ELF-1 (cell line): ENCODE measurements at regions not wholly inside any gene's neighbourhood (a gene's known extent, or its start where the extent isn't known, plus 50 kb on each side); places are given as distances from the start of the nearest gene placed in this dataset.
A peak's percentile ranks its signal among the peaks of the same experiment; 100 is the strongest.
"Not testable (repeated sequence)": the region's sequence is repeated elsewhere in the genome, so short reads cannot be mapped to it uniquely, and the experiment has no call there.

ENCODE experiments used
- DNase-seq: peaks from one replicate; pipeline ENCODE4 v3.0.0-alpha.2; 2016; ENCODE audit warnings: low read depth, low spot score

DNA sequence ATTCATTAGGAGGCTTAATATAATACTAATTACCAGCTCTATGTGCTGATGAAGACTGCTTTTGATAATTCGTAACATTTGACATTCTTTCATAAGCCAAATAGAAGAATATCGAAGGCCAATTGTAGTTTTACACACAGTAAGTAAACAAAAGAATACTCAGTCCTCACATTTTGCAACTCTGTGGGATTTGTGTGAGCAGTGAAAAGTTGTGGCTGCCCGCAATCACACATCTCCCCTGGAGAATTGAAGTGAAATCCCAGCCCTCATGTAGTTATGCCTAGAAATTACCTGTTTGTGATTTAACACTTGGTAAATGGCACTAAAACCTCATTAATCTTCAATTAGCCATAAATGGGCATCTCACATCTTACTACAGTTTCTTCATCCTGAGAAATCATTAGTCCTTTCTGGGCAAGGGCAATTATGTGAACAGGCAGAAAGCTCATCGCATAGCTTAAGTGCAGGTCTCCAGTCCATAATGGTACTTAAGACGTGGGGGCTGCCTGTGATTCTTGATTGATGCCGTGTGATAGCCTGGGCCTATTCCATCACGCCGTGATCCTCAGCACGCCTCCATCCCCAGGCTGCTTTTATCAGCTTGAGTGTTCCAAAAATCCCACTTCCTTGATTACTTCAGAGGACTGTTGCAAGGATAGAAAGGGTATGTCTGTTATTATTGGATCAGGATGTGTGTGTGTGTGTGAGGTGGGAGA, 97.9 kb upstream of the METTL14 start:
- DNase-seq = no peak

DNA sequence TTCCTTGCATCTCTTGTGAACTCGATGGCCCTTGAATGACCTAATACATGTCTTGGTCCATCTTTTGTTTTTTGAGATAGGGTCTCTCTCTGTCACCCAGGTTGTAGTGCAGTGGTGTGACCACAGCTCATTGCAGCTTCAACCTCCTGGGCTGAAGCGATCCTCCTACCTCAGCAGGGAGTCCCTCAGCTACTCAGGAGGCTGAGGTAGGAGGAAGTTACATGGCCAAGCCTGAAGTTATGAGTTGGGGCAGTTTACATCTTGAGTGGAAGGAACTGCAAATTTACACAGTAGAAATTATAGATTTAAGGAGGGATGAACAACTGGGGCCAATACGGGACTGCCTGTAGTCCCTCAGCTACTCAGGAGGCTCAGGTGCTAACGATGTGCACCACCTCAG, 97.2 kb upstream of the METTL14 start:
- no peak for DNase-seq

GRCh38 chr4:118589471-118590055, 95.6 kb upstream of the METTL14 start:
- no peak for DNase-seq

GRCh38 chr4:118591339-118592046, 93.7 kb upstream of the METTL14 start:
- DNase-seq = peak; percentile 99

GRCh38 chr4:118592289-118592688, 92.9 kb upstream of the METTL14 start:
- not testable (repeated sequence) for DNase-seq

GRCh38 chr4:118595883-118596282, 89.3 kb upstream of the METTL14 start:
- not testable (repeated sequence) for DNase-seq

DNA sequence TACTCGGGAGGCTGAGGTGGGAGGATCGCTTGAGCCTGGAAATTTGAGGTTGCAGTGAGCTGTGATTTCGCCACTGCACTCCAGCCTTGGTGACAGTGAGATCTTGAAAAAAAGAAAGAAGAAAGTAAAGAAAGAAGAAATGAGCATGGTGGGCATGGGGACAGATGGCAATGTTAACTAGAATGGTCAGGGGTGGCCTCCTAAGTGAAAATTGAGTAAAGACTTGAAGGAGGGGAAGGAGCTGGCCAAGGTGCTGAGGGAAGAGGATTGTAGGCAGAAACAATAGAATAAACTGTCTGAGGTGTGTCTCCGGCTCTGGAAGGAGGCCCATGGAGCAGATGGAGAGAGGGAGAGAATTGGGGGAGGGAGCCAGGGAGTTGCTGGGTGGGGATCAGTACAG, 60.1 kb upstream of the METTL14 start:
- not testable (repeated sequence) for DNase-seq

GRCh38 chr4:118629697-118630096, 55.5 kb upstream of the METTL14 start:
- DNase-seq = peak; percentile 14

GRCh38 chr4:118630897-118631296, 54.3 kb upstream of the METTL14 start:
- DNase-seq = not testable (repeated sequence)

DNA sequence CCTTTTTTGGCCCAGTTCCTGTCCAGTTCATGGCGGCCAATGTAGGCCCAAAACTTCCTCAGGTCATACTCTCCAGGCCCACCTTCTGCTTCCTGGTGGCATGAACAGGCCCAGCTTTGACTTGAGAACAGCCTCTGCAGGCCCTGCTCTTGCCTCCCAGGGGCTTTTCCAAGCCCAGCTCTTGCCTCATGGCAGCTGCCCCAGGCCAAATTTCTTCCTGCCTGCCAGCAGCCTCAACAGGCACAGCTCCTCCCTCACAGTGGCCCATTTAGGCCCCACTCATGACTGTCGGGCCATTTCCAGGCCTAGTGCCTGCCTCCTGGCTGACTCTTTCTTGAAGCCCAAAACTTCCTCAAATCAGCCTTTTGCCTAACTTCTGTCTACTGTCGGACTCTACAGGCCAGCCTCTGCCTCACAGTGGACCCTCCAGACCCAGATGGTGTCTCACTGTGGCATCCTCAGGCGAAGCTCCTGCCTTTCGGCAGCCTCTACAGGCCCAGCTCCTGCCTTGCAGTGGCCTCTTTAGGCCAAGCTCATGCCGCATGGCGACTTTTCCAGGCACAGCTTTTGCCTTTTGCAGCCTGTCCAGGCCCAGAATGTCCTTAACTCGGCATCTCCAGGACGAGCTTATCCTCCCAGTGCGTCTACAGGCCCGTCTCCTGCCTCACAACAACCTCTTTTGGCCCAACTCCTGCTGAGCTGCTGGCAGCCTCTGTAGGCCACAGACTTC, 53.7 kb upstream of the METTL14 start:
- not testable (repeated sequence) for DNase-seq

DNA sequence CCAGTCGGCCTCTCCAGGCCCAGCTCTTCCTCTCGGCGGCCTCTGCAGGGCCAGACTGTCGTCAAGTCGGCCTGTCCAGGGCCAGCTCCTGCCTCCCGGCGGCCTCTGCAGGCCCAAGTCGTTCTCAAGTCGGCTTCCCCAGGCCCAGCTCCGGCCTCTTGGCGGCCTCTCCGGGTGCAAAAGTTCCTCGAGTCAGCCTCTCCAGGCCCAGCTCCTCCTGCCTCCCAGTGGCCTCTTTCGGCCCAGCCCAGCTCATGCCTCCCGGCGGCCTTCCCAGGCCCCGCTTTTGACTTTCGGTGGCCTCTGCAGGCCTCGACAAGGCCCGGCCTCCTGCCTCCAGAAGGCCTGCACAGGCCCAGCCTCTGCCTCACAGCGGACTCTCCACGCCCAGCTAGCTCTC, 51.7 kb upstream of the METTL14 start:
- DNase-seq = not testable (repeated sequence)

DNA sequence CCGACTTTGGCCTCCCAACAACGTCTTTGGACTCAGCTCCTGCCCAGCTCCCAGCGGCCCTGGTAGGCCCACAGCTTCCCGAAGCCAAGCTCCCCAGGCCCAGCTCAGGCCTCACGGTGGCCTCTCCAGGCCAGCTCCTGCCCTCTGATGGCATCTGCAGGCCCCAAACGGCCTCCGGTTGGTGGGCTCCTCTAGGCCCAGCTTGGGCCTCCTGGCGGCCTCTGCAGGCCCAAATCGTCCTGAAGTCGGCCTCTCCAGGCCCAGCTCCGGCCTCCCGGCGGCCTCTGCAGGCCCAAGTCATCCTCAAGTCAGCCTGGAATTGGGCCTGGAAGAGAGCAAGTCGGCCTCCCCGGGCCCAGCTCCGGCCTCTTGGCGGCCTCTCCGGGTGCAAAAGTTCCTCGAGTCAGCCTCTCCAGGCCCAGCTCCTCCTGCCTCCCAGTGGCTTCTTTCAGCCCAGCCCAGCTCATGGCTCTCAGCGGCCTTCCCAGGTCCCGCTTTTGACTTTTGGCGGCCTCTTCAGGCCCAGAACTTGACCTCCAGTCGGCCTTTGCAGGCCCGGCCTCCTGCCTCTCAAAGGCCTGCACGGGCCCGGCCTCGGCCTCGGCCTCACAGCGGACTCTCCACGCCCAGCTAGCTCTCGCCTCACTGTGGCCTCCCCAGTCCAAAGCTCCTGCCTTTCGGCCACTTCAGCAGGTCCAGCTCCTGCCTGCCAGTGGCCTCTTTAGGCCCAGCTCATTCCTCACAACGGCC, 50.9 kb upstream of the METTL14 start:
- DNase-seq = not testable (repeated sequence)
